GM12878 (cell line): ENCODE measurements at regions not wholly inside any gene's neighbourhood (a gene's known extent, or its start where the extent isn't known, plus 50 kb on each side); places are given as distances from the start of the nearest gene placed in this dataset.
A peak's percentile ranks its signal among the peaks of the same experiment; 100 is the strongest.

ENCODE experiments used
- ATAC-seq: fragments of 200-7000 bp; cut with Tn5 transposase; 3 replicates; pipeline ENCODE4 v1.9.1; 2020; ENCODE audit warnings: mild to moderate bottlenecking, moderate library complexity
- BruUV-seq: library from RNA; stranded (reverse); fragments of 400-500 nt; replicated peaks from 2 replicates; lab custom pipeline; 2021; lab: Mats Ljungman, UMichigan
- CTCF ChIA-PET: fragments of 300-600 bp; sonication (Branson Sonifier 250); formaldehyde crosslinking; extraction: SDS; loops from one replicate; lab custom pipeline; 2021; ENCODE audit warnings: inconsistent platforms; lab: Yijun Ruan, JAX
- POLR2A ChIA-PET: fragments of 350-600 bp; formaldehyde crosslinking; extraction: SDS; loops from one replicate; lab custom pipeline; 2021; ENCODE audit warnings: inconsistent platforms; lab: Charles Lee
- RAD21 ChIA-PET: fragments of 300-600 bp; sonication (Branson Sonifier 250); formaldehyde crosslinking; loops from one replicate; lab custom pipeline; 2023; ENCODE audit warnings: antibody characterized with exemption; ENCODE audit not compliant: unreplicated experiment; lab: Charles Lee
- SMC1A ChIA-PET: fragments of 300-600 bp; sonication (Branson Sonifier 250); formaldehyde crosslinking; loops from one replicate; lab custom pipeline; 2023; ENCODE audit not compliant: unreplicated experiment, uncharacterized antibody; lab: Charles Lee
- DNase-seq: peaks from one replicate; pipeline ENCODE4 v3.0.0-alpha.2; 2011; ENCODE audit warnings: low read depth, low spot score
- FAIRE-seq: peaks from 3 replicates; lab custom pipeline; 2011; peaks lifted over from hg19 to GRCh38; lab: Jason Lieb, UNC
- H2AFZ ChIP-seq: 2 replicates; pipeline ENCODE4 v1.6.0; 2011; ENCODE audit warnings: low read depth, low read length, control low read depth; ENCODE audit not compliant: control insufficient read depth
- H3K27ac ChIP-seq: 2 replicates; pipeline ENCODE4 v1.5.1; 2011; ENCODE audit warnings: control low read depth; ENCODE audit not compliant: control insufficient read depth, insufficient read depth
- H3K27me3 ChIP-seq, 2 experiments: replicated peaks in 1 of 2; 2 replicates each; pipeline versions ENCODE4 v1.6.0 to v1.6.1; 2011; ENCODE audit warnings: low read length in 1 of 2; ENCODE audit not compliant: control insufficient read depth in 2 of 2, insufficient read depth in 2 of 2
- H3K36me3 ChIP-seq, 2 experiments: 2 replicates each; pipeline ENCODE4 v1.5.1; 2011; ENCODE audit warnings: low read length in 1 of 2; ENCODE audit not compliant: control insufficient read depth in 2 of 2, insufficient read depth in 2 of 2
- H3K4me1 ChIP-seq: 2 replicates; pipeline ENCODE4 v1.6.1; 2011; ENCODE audit warnings: mild to moderate bottlenecking, low read length, moderate library complexity, mixed read lengths; ENCODE audit not compliant: control insufficient read depth, insufficient read depth
- H3K4me2 ChIP-seq: 2 replicates; pipeline ENCODE4 v1.6.0; 2011; ENCODE audit warnings: control low read depth; ENCODE audit not compliant: control insufficient read depth, insufficient read depth
- H3K4me3 ChIP-seq: fragments of 200-600 bp; sonication (generic); 2 replicates; pipeline ENCODE4 v1.5.1; 2016
- H3K79me2 ChIP-seq: 2 replicates; pipeline ENCODE4 v1.6.0; 2011; ENCODE audit warnings: low read length; ENCODE audit not compliant: control insufficient read depth, insufficient read depth
- H3K9ac ChIP-seq: 2 replicates; pipeline ENCODE4 v1.8.0; 2011; ENCODE audit warnings: low read length, control low read depth, mixed read lengths; ENCODE audit not compliant: control insufficient read depth, insufficient read depth
- H3K9me3 ChIP-seq: replicated peaks from 3 replicates; pipeline ENCODE4 v1.5.1; 2011; ENCODE audit warnings: mild to moderate bottlenecking, low read length; ENCODE audit not compliant: control insufficient read depth, insufficient read depth
- H4K20me1 ChIP-seq: 2 replicates; pipeline ENCODE4 v1.6.0; 2011; ENCODE audit not compliant: control insufficient read depth, insufficient read depth
- CBX5 ChIP-seq: sonication (generic); IDR thresholded peaks from 2 replicates; pipeline ENCODE4 v1.6.1; 2016; ENCODE audit warnings: low read depth, moderate library complexity, mild to moderate bottlenecking, inconsistent platforms
- EGR1 ChIP-seq, 2 experiments: IDR thresholded peaks; 1 replicate in 1 of 2; 2 replicates in 1 of 2; pipeline ENCODE4 v1.6.1; 2011 to 2012; ENCODE audit warnings: low read depth in 2 of 2, low read length in 2 of 2, borderline replicate concordance in 1 of 2, mild to moderate bottlenecking in 1 of 2, moderate library complexity in 1 of 2
- HDGF ChIP-seq: fragments of 450-650 bp; IDR thresholded peaks from 2 replicates; pipeline ENCODE4 v1.6.1; 2016; ENCODE audit warnings: antibody characterized with exemption
- SIN3A ChIP-seq: IDR thresholded peaks from 2 replicates; pipeline ENCODE4 v1.6.1; 2012; ENCODE audit warnings: low read depth, low read length, improper control_type of control experiment
- SPI1 ChIP-seq: IDR thresholded peaks from 2 replicates; pipeline ENCODE4 v1.6.1; 2011; ENCODE audit warnings: low read depth, mild to moderate bottlenecking, low read length, moderate library complexity, borderline replicate concordance; ENCODE audit not compliant: insufficient read depth
- SREBF1 ChIP-seq: IDR thresholded peaks from 2 replicates; pipeline ENCODE4 v1.6.1; 2012; ENCODE audit warnings: mild to moderate bottlenecking, low read length
- ZBTB4 ChIP-seq: fragments of 450-650 bp; formaldehyde crosslinking; IDR thresholded peaks from 2 replicates; pipeline ENCODE4 v1.4.0; 2022; ENCODE audit warnings: mild to moderate bottlenecking, moderate library complexity
- WGBS: methylation state at CpG from one replicate; pipeline ENCODE4 v1.1.6; 2016; ENCODE audit warnings: low lambda C conversion rate; ENCODE audit not compliant: insufficient replicate concordance, insufficient coverage; ENCODE audit errors: missing lambda C conversion rate; 5-methylcytosine and 5-hydroxymethylcytosine counted together
- in situ Hi-C: fragments of 300-500 bp; cut with MboI; formaldehyde crosslinking; loops from 9 replicates; pipeline ENCODE4 v1.14.3; 2018; ENCODE audit warnings: mixed read lengths
- intact Hi-C: fragments of 100-400 bp; cut with micrococcal nuclease; formaldehyde crosslinking; loops from one replicate; pipeline ENCODE4 v1.14.2; 2022; ENCODE audit not compliant: unreplicated experiment

- no peak for TF ChIP-seq SREBF1
- TF ChIP-seq, all 136 proteins: peak for 0
- Histone ChIP-seq H2AFZ (no peak overlapping the region), H3K79me2 (no peaks in the 10 kb centered on the region), H3K27ac (no peak overlapping the region), H4K20me1 (no peaks in the 10 kb centered on the region), H3K9me3 (no peaks in the 10 kb centered on the region; the same call in 2 of the 3 replicates), H3K4me3 (no peak overlapping the region), H3K9ac (no peak overlapping the region), H3K27me3 (no peaks in the 10 kb centered on the region), H3K4me1 (no peaks in the 10 kb centered on the region), H3K4me2 (no peak overlapping the region), H3K36me3 (no peaks in the 10 kb centered on the region)
- no TSS peak for BruUV-seq
- in situ Hi-C loops: no loop called here
- FAIRE-seq (no peak), DNase-seq (no peak), ATAC-seq (peak; percentile 19; the same call in 1 of the 3 replicates)
- intact Hi-C loops: no loop called here
- ChIA-PET POLR2A (no interaction called here), SMC1A (interaction anchor here (1.2 kb wide), 1 partner anchor 10 kb away, joined by 4 read pairs; no protein-coding TSS in a partner anchor), RAD21 (no interaction called here), CTCF (no interaction called here)
- 9% methylated on average over 5 of the region's 5 CpGs for WGBS
Observed at GRCh38 chr5:38716516-38716915, 129.3 kb upstream of the OSMR start.

DNA sequence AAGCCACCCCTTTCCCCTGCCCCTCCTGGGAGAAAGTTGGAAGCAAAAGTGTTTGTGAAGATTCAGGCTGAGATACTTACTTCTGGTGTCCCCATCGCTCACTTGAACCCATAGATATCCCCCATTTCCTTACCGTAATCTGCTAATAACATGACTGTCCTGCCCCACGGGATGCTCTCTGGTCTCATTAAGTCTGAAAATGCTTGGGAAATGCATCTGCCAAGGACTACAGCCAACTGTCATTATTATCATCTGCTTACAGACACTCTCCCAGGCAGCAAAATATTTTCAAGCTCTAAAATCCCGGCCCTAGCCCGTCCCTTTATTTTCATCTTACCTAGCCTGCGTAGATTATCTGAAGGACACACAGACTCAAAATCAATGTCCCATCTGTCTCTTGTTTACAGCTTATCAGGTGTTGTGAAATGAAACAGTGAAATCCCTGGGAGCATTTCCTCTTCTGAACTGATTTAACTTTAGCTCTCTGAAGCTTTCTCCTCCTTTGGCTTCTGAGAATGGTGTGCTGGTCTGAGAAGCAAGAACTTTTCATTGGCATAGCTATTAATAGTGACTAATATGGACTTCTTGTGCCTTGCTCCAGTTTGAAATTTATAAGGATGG lies 126.9 kb upstream of the OSMR start:
- ChIA-PET POLR2A (no interaction called here), SMC1A (no interaction called here), CTCF (interaction anchor here (1.4 to 1.9 kb wide), 2 partner anchors 9 to 277 kb away, joined by 4 to 5 read pairs; no protein-coding TSS in a partner anchor), RAD21 (interaction anchor here (0.7 kb wide), 1 partner anchor 76 kb away, joined by 3 read pairs; no protein-coding TSS in a partner anchor)
- Histone ChIP-seq H3K79me2 (no peaks in the 10 kb centered on the region), H4K20me1 (no peaks in the 10 kb centered on the region), H3K27me3 (no peaks in the 10 kb centered on the region), H3K4me1 (no peaks in the 10 kb centered on the region), H3K4me3 (no peak overlapping the region), H2AFZ (no peak overlapping the region), H3K36me3 (no peaks in the 10 kb centered on the region), H3K4me2 (no peak overlapping the region), H3K9me3 (no peaks in the 10 kb centered on the region; the same call in 2 of the 3 replicates), H3K9ac (no peak overlapping the region), H3K27ac (no peak overlapping the region)
- intact Hi-C loops (no loop called here), in situ Hi-C loops (no loop called here)
- BruUV-seq: no TSS peak
- ATAC-seq (no peak), DNase-seq (no peak), FAIRE-seq (no peak)
- TF ChIP-seq SPI1: no peak
- TF ChIP-seq HDGF: no peak
- TF ChIP-seq EGR1 (IDR thresholded peaks at IDR 0.05; ENCODE audit: borderline replicate concordance in 1 of 2, low read depth in 2 of 2, low read length in 2 of 2): no peak
- TF ChIP-seq CBX5: no peak
- TF ChIP-seq SIN3A: no peak
- no peak for TF ChIP-seq ZBTB4
- WGBS: 58% methylated on average over 6 of the region's 6 CpGs
